Testis (tissue), 2 donors: ENCODE measurements at regions not wholly inside any gene's neighbourhood (a gene's known extent, or its start where the extent isn't known, plus 50 kb on each side); places are given as distances from the start of the nearest gene placed in this dataset.

Source experiments
- POLR2A ChIP-seq: fragments of 450-650 bp; IDR thresholded peaks from one replicate; pipeline ENCODE4 v1.6.1; 2017; ENCODE audit warnings: antibody characterized with exemption, mild to moderate bottlenecking, moderate library complexity
- TF ChIP-seq, protein P1 (sequence below), 3 experiments: fragments of 450-650 bp in 2 of 3; fragments of 200-600 bp in 1 of 3; sonication (generic) in 1 of 3; IDR thresholded peaks; one replicate each; pipeline ENCODE4 v1.5.1; 2016 to 2019; ENCODE audit warnings: antibody characterized with exemption in 3 of 3, mild to moderate bottlenecking in 2 of 3, moderate library complexity in 1 of 3

DNA sequence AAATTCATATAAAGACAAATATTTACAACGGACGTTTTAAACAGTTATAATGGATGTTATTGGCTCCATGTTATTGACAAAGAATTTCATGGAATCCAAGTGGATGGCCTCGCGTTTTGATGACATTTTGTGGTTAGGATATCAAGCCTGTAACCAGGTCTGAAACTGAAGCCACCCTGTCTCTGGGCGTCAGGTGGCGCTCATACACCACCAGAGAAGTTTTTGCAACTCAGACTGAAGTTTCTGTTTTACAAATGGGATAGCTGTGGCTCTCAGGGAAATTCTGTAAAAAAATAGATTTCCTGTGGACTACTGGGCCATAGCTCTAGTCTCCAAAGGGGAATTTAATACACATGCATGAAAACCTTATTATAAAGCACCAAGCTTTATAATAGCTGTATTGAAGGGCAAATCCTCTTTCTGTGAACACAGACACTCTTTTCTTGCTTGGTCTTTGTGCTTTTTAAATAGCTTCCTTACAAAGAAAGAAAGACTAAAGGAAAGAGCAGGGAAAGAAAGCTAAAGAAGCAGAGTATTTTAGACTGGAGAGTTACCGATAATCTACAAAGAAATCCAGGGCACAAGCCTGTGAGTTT lies 86.7 kb downstream of the C18orf54 start:
- TF ChIP-seq, protein P1, sequence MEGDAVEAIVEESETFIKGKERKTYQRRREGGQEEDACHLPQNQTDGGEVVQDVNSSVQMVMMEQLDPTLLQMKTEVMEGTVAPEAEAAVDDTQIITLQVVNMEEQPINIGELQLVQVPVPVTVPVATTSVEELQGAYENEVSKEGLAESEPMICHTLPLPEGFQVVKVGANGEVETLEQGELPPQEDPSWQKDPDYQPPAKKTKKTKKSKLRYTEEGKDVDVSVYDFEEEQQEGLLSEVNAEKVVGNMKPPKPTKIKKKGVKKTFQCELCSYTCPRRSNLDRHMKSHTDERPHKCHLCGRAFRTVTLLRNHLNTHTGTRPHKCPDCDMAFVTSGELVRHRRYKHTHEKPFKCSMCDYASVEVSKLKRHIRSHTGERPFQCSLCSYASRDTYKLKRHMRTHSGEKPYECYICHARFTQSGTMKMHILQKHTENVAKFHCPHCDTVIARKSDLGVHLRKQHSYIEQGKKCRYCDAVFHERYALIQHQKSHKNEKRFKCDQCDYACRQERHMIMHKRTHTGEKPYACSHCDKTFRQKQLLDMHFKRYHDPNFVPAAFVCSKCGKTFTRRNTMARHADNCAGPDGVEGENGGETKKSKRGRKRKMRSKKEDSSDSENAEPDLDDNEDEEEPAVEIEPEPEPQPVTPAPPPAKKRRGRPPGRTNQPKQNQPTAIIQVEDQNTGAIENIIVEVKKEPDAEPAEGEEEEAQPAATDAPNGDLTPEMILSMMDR (IDR thresholded peaks at IDR 0.05) = peak in 2 of 3 experiments; percentile 13 to 27
- no peak for TF ChIP-seq POLR2A
